Fibroblast of skin of left quadriceps (primary cell): ENCODE measurements at regions not wholly inside any gene's neighbourhood (a gene's known extent, or its start where the extent isn't known, plus 50 kb on each side); places are given as distances from the start of the nearest gene placed in this dataset.
"Not testable (repeated sequence)": the region's sequence is repeated elsewhere in the genome, so short reads cannot be mapped to it uniquely, and the experiment has no call there.

Experiments
- DNase-seq, 2 experiments: peaks; one replicate each; pipeline ENCODE4 v3.0.0-alpha.2; 2013; ENCODE audit warnings: low read depth in 2 of 2

DNA sequence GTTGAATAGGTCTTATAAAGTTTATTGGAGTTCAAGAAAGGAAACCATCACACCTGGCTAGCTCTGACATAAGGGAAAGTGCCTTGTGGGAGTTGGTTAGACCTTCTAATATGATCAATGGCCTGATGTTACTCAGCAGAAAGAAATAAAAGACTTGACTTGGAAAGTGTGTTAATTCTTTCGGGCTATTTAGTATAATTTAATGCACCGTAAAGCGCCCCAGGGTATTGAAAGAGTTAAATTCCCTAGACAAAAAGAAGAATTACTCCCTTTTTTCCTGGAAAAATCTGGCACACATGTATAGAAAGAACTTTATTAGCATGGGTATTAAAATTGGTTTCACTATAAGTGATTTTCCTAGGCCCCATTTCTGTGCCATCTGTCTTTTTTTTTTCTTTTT, 1125.7 kb upstream of the FLRT2 start:
- no peak for DNase-seq

DNA sequence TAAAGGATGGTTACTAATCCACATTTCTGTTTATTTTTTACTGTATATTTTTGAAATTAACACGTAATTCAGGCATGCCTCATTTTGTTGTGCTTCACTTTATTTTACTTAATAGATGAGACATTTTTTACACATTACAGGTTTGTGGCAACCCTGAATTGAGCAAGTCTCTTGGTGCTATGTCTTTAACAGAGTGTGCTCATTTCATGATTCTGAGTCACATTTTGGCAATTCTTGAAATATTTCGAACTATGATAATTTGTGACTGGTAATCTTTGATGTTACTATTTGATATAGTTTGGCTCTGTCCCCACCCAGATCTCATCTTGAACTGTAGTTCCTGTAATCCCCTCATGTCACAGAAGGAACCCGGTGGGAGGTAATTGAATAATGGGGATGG, 1120.5 kb upstream of the FLRT2 start:
- peak in 1 of 2 experiments; percentile 12 for DNase-seq

- DNase-seq: no peak
These were observed 1119.6 kb upstream of the FLRT2 start for GRCh38 chr14:84410344-84410743.

DNA sequence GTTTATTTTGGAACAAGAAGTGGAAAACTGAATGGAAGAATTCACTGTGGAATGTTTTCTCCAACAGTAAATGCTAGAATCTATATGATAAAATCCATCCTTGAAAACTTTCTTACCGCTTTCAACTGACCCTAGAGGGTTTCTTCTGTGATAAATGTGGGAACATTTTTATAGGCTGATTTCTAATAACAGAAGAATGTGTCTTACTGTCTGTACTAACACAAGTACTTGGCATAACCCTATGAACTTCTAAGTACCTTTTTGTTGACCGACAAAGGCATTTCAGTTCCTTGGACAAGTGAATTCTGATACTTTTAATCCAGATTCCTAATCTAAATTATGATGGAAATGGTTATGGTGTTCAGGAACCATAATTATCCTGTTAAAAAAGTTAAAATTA, 1109.7 kb upstream of the FLRT2 start:
- peak in 1 of 2 experiments; percentile 14 for DNase-seq

DNA sequence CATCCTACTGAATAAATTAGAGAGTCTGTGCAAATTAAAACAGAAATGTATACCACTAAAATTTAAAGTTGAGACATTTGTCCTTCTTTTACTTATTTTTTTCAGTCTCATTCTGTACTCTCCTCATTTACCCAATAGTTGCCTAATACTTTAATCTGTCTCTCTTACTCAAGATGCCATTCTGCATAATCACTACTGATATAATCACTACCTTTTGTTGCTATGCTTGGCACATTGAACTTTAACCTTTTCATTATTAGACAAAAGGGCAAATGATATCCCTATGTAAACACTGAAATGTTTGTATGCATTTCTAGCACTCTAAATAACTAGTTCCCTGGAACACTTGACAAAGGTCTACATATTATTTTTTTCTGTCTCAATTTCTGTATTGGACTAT, 1108.3 kb upstream of the FLRT2 start:
- DNase-seq: no peak

DNA sequence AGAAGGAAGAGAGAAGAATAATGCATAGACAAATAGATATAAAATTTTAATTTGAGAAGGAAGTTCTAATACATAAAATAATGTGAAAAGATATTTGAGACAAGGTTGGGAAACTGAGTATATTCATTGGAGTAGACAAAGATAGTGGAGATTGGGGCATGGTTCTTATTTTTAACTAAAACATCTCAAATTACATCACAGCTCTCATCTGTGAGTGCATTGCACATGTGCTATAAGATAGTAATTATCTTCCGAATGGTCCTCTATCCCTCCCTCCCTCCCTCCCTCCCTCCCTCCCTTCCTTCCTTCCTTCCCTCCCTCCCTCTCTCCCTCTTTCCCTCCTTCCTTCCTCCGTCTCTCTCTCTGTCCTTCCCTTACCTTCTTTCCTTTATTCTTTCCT, 1104.0 kb upstream of the FLRT2 start:
- DNase-seq: no peak

DNA sequence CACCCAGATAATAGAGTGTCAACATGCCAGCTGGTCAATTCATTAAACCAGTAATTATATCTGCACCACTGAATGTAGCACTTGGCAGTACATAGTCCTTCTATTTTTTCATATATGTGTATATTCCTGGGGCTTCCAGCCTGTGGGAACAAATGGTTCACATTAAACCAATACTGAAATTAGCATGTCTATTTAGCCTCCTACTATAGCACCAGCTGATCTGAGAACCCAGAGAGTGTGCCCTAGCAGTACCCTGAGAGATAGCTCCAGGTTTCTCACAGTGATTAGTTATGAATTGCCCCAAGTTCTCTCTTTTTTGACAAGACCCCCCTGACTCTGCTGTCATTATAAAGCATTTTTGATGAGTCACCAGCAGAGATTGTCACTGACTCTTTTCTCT, 1097.3 kb upstream of the FLRT2 start:
- no peak for DNase-seq

DNA sequence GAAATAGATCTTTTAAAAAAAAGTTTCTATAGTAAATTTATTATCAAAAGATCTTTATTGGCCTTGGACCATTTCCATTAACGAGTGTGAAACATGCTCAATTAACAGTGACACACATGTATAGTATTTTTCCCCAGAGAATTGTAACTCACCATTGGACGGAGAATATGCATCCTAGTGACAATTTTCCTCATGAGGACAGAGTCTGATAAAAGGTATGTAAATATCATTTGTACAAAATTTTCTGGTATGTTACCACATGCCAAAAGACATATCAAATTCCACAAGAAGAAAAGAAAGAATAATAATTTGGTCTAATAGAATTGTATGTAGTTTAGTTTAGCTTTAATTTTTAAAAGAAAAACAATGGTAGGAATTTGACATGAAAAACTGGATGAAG, 1096.0 kb upstream of the FLRT2 start:
- no peak for DNase-seq

- no peak for DNase-seq
These were observed 1094.1 kb upstream of the FLRT2 start for GRCh38 chr14:84435820-84436324.

DNA sequence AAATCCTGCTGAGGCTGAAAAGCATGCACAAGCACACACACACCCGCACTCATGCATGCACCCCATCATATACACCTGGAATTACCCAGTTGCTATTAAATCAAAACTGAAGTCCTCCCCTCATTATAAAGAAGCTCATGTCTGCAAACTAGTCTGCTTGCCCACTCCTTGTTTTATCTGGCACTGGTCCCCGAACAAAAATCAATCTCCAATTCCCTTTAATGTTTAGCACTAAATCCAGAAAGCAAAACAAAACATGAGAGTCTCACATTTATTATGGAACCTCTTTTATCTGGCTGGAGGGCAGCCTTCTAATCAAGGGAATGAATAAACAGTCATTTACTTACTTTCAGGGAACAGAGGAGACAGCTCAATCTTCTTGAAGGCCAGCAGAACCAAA, 1093.4 kb upstream of the FLRT2 start:
- no peak for DNase-seq

DNA sequence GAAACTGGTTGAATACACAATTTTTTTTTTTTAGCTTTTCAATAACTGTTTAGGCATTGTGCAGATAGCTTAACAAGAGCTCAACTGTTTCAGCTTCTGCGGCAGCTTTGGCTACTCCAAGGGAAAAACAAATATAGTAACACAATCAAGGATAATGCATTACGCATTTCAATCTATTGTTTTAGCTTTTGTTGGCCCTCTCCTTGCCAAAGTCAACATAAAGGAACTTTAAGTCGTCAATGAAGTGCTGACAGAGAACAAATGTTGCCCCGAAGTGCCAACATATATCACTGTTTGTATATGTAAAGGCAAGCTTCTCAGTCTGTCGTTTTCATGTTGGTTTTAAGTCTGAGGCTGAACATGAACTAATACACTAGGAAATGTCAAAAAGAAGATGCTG, 1087.4 kb upstream of the FLRT2 start:
- no peak for DNase-seq

- no peak for DNase-seq
These were observed 1084.5 kb upstream of the FLRT2 start for GRCh38 chr14:84445486-84445885.

DNA sequence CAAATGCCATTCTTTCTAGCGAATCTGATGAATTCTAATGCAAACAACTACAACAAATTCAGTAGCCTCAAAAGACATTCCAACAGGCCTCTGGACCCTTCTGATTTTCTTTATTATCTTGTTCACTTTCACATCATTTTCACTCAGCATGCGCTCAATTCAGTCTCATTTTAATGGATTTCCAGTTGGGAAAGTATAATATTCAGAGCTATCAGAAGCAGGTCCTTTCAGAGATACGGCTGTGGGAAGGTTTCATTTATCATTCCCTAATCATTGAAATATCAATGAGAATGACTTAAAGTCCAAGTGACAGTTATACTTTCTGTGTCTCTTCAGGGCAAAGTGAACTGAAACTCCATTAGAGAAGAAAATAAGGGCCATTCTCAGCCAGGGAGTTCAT, 1083.7 kb upstream of the FLRT2 start:
- no peak for DNase-seq

DNA sequence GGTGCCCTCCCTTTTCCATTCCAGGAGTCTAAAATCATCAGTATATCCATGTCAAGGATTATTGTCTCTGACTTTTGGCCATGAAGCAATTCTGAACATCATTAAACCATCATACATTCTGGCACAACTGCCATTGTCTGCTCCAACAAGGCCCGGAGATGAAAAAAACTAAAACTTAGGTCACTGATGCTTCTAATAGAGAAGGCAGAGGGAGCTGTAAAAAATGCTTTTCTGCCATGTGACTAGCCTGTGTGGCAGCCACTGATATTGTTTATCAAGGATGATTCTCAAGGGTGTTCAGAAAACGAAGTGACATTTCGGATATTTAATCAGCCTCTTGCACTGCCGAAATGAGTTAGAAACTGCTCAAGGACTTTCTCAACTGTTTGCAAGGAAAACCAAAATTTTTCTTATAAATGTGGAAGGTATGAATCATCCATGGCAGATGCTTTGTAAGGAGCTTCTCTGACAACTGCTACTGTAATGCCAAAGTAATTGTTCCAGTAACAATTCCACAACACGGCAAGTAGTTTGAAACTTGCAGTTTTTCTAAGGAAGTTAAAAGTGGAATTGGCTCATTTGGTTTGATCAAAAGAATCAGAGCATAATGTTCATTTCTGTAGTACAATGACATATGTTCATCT, 1076.5 kb upstream of the FLRT2 start:
- peak in 1 of 2 experiments; percentile 6 for DNase-seq

DNA sequence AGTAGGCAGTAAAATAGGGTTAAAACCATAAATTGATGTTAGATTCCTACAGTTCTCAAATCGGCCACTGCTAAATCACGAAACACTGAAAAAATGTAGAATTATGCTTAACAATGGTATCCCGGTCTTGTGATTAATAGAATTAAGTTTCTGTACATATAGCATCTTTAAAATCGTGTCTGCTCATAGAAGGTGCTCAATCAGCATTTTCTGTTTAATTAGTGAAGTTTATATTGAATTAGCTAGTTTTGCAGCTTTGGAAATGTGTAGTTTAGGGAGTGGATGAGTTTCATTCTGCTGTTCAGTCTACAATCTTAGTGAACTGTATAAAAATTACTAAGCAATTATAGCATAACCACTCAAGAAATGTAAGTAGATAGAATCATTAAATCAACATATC, 1075.8 kb upstream of the FLRT2 start:
- no peak for DNase-seq

DNA sequence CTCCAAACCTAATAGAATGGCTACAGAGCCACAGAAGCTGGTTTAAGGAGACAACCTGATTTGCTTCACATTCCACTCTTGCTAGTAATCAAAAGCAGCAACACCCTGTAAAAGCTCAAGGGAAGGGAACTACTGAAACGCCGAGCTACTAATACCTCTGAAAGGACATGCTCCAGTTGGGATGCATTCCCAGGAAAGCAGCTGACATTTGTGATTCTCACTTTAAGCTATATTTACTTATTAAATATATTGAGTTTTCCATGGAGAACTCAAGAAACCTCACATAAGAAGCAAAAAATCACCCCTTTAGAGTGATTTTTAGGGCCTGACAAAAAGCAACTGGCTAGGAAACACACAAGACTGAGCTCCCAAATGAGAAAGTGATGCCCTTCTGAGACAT, 1073.0 kb upstream of the FLRT2 start:
- DNase-seq: no peak

DNA sequence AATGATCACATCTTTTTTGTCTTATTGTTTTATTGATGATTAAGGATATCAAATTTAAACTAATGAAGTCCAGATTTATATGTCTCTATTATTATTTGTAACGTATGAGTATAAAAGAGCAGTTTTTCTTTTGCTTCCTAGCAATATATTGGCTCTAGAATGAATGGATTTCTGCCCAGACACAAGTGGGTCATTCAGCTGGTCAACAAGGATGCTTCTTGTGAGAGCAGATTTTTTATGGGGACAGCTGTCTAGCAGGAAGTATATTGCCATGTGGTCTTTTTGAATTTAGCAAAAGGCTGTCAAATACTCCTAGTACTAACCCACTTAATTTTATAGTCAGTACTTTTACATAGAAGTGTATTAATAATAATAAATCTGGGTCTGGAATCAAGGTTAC, 1071.1 kb upstream of the FLRT2 start:
- DNase-seq: no peak

DNA sequence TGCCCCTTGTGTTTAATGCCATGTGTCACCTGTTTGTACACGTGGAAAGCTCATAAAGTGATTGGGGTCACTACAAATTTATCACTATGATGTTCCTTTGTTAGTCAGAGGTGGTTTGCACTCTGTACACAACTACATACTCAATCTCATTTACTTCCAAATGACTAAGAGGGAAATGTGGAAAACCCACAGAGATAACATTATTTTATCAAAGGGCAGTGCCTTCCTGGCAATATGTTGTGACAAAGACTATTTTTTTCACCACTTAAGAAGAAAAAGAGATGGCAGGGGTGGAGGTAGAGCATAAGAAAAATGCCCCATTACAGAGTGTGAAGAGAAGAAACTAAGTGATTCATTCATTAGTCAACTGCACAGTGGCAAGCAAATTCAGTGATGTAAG, 1064.1 kb upstream of the FLRT2 start:
- no peak for DNase-seq

- DNase-seq: no peak
These were observed 1061.8 kb upstream of the FLRT2 start for GRCh38 chr14:84468153-84468552.

DNA sequence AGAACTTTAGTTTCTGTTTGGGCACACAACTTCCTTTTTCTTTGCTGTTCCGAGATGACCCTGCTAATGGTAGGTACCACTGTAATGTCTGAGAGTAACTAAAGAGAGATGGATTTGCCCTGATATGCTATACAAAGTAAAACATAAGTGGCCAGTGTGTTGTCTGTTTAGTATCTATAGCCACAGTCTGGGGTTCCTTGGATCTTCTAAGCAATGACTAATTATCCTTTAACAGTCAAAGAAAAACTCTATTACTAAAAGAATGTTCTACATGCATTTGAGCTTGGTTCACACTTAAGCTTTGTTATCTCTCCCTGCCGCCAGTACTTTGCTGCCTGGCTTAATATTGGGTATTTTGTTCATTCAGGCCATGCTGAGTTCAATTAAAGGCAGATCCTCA, 1051.9 kb upstream of the FLRT2 start:
- no peak for DNase-seq

DNA sequence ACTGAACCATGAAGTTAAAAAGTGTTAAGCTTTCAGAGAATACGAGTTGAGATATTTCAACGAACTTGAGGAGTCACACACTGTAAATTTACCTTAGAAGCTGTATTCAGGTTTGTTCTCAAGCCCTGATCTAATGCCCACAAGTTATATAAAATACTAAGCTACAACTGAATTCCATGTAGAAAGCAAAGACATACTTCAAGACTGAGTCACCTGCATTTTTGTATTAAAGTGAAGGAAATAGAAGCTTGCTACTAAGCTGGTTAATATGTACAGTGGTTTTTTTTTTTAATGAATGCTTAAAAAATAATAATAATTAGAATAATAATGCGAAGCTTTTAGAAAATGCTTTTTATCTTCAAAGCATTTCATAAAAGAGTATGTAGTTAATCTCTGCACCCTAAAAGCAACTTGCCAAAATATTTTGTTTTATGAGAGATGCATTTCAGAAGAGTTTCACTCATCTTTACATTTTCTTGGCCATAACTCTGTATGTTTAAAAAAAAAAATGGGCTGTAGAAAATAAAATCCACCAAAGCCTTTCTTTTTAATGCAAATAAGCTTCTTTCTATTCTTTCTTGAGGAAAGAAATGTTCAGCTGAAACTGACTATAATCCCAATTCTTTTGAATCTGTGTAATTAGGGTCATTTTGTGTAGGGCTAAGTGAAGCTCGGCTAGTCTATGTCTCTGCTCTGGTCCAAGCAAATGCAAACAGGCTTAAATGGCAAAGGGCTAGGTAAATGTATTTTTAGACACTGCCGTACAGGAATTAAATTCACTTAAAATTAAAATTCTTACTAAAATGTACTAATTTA, 1047.5 kb upstream of the FLRT2 start:
- DNase-seq: peak; percentile 58 to 60

GRCh38 chr14:84483072-84483420, 1046.9 kb upstream of the FLRT2 start:
- no peak for DNase-seq

DNA sequence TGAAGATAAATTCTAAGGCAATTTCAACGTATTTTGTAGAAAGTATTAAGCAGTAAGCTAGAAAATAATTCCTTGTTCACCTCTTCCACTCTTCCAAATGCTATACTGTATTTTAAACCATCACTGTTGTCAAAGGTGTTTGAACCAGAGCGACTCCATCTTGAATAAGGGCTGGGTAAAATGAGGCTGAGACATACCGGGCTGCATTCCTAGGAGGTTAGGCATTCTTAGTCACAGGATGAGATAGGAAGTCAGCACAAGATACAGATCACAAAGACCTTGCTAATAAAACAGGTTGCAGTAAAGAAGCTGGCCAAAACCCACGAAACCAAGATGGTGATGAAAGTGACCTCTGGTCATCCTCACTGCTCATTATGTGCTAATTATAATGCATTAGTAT, 1045.7 kb upstream of the FLRT2 start:
- not testable (repeated sequence) for DNase-seq
